SKM-1 treated with dmso at 0.1 percent for 144 hours (cell line): ENCODE measurements at regions not wholly inside any gene's neighbourhood (a gene's known extent, or its start where the extent isn't known, plus 50 kb on each side); places are given as distances from the start of the nearest gene placed in this dataset.
"Not testable (repeated sequence)": the region's sequence is repeated elsewhere in the genome, so short reads cannot be mapped to it uniquely, and the experiment has no call there.

Source experiments
- DNase-seq: peaks from one replicate; lab custom pipeline; 2025; ENCODE audit not compliant: unreplicated experiment; lab: John Stamatoyannopoulos, UW

DNA sequence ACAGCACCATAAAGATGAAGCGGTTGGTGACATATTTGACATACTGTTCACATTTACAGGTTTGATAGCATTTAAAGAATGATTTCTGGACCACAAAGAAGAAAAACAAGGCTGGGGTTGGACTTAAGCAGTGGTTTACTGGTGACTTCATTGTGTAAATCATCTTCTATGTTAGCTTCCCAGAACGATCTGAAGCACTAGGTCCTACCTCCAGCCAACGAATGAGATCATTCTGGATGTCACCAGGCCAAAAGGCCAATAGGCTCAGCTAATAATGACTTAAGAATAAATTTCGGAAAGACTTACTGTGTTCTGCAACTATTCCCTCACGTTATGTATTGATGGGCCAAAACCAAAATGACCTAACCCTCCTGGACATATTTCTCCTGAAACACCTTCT is 675.3 kb upstream of the CCNG1 start:
- no peak for DNase-seq

DNA sequence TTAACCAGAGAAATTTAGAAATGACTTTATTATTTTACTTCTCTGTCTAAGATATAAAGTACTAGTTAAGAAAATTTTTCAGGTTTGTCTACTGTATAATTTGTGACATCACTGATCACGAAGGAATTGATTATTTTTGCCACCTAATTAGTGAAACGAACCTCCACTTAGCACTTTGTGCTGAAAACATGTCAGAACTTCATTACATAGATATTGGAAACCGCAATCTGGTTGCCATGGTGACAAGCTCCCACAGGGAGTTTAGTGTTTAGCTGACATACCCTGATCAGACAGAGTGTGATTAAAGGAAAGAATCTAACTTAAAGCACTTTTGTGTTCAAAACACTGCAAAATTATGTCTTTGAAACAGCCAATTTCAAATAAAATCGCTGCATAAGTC is 668.4 kb upstream of the CCNG1 start:
- DNase-seq = no peak

- no peak for DNase-seq
Measured at GRCh38 chr5:162785673-162786072, 651.7 kb upstream of the CCNG1 start.

DNA sequence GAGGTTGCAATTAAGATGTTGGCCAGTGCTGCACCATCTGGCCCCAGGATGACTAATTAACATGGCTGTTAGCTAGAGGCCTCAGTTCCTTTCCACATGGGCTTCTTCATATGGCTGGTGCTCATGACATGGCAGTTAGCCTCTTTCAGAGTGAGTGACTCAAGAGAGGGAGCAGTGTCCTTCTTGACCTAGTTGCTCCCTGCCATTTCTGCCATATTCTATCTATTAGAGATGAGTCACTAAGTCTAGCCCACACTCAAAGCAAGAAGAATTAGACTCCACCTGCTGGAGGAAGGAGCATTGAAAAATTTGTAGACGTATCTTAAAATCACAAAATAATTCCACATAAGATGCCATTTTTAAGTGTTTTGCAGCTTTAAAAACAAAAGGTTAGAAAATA is 651.2 kb upstream of the CCNG1 start:
- DNase-seq = no peak

- no peak for DNase-seq
Measured at GRCh38 chr5:162796507-162796906, 640.9 kb upstream of the CCNG1 start.

GRCh38 chr5:162800301-162800700 is 637.1 kb upstream of the CCNG1 start:
- DNase-seq = no peak

DNA sequence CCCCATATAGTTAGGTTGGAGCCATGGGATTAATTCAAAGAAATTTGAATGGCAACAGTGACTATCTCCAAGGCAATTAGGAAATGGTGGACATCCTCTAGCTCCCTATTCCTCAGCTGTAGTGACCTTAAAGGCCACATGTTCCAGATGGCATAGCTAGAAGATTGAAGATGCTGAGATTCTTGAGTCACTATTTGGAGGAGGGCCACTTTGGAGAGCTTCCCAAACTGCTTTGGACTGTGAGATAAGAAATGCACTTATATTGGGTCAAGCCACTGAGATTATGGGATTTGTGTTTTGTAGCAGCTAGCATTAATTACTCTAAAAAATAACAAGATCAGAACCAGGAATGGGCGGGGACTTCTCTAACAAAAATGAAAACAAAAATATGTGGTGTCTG is 636.2 kb upstream of the CCNG1 start:
- no peak for DNase-seq

- DNase-seq = no peak
Measured at GRCh38 chr5:162806195-162806594, 631.2 kb upstream of the CCNG1 start.

- DNase-seq = no peak
Measured at GRCh38 chr5:162811071-162811470, 626.3 kb upstream of the CCNG1 start.

DNA sequence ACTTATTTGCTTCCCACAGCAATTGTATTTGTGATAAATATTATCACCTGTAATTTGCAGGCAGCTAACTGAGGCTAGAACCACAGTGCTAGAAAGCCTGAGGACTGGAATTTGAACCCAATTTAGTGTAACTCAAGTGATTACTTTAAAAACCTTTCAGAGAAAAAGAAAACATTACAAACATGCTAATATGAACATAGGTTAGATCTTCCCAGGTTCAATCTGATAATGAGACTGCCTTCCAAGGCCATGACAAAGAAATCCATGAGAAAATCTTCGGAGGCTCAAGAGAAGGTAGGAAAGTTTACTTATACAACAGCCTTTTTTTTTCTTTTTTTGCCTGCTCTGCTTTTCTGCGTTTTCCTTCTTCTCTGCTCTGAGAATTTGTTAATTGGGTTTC is 620.6 kb upstream of the CCNG1 start:
- DNase-seq = no peak

- no peak for DNase-seq
Measured at GRCh38 chr5:162817364-162817763, 620.0 kb upstream of the CCNG1 start.

GRCh38 chr5:162821664-162822063 is 615.7 kb upstream of the CCNG1 start:
- DNase-seq = not testable (repeated sequence)

- DNase-seq = no peak
Measured at GRCh38 chr5:162824360-162824759, 613.0 kb upstream of the CCNG1 start.

DNA sequence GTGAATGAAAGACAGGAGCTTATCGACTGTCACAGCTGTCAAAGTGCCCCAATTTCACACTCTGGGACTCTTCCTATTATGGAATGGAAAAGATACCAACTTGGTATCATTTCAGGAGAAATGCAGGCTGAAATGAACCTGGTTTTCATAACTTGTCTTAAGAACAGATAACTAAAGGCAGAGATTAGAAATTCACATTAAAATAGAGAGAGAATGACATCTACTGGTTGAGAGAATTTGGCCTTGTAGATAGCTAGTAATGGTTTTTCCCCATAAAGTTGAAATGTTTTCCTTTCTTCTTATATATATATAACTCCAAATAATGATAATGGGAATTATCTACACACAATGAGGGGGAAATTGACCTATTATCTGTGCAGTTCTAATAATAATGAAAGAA is 600.2 kb upstream of the CCNG1 start:
- no peak for DNase-seq

- no peak for DNase-seq
Measured at GRCh38 chr5:162842727-162843126, 594.7 kb upstream of the CCNG1 start.

DNA sequence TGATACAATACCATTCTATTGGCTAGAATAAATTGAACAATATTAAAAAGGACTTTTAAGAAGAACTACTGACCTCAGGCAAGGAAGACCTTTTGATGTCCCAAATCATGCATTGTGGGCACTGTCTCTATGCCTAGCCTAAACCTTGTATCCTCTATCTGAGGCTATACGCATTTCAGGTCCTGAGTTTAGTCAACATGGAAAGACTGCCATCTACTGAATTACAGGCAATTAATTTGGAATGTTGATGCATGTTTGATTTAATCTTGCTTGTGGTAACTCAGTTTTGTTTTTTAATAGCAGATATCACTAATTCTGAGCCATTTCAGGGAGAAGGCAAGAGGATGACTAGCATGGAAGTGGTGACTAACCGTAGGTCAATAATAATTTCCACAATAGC is 585.3 kb upstream of the CCNG1 start:
- no peak for DNase-seq

DNA sequence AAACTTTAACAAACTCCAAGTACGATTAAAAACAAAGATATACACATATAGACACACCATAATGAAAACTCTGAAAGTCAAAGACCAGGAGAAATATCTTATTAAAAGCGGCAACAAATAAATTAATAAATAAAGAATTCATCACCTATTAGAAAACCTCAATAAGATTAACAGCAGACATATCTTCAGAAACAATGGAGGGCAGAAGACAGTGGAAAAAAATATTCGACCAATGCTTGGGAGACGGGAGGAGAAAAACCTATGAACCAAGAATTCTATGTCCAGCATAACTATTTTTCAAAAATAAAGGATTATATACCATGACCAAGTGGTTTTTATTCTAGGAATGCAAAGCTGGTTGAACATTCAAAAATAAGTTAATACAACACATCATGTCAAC is 578.6 kb upstream of the CCNG1 start:
- DNase-seq = no peak

DNA sequence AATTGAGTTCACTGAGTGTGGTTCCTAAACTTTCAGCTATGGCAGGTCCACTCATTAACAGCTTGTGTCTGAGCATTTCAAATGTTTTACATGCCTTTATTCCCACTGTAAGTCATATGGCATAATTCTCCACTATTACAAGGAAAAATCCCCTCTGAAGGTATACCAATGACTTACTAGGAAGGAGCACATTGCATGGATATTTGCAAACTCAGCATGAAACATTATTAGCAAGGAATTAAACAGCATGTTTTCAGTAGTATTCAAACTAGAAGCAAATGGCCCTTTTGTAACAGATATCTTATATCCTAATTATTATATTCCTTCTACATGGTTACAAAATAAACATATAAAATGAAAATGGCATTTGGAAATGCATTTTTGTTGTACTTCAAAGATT is 566.4 kb upstream of the CCNG1 start:
- DNase-seq = no peak

DNA sequence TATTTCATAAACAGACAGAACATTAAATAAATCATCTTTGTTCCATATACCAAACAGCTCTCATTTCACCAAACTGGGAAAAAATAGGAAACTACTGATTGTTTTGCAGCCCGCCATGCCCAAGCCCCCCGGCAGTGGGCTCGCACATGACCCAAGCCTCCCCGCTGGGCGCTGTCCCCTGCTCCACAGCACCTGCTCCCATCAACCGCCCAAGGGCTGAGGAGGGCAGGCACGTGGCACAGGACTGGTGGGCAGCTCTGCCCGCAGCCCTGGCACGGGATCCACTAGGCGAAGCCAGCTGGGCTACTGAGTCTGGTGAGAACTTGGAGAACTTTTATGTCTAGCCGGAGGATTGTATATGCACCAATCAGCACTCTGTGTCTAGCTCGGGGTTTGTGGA is 554.8 kb upstream of the CCNG1 start:
- DNase-seq = no peak

DNA sequence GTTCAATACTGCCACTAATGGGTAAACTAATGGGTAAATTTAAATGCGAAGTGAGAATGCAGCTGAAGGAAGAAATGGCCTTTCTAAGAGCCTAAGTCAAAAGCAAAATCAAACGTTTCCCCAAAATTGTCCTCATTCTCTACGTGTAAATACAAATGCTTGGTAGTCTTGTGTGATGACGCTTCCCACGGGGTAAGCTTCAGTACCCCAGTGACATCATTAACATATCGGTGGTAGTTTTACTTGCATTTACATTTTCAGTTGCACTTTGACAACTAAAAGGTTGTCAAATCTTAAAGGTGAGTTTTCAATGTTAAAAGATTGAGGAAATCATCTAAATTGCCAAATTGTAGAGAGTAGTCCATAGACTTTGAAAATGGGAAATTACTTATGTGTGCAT is 550.7 kb upstream of the CCNG1 start:
- DNase-seq = no peak

DNA sequence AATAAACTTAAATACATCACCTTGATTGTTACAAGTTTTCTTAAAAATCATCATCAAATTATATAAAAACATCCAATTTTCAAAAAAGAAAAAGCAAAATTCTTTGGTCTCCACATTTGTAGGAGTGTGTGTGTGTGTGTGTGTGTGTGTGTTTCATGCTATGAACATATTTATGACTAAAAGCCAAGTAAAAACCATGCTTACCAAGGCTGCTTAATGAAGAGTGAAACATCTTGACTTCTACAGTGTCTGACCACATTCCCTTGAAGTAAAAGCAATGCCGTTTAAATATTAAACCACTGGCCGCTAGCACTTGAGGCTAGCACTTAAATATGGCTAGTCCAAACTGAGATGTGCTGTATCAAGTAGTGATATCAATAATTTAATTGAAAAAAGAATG is 549.1 kb upstream of the CCNG1 start:
- DNase-seq = no peak

DNA sequence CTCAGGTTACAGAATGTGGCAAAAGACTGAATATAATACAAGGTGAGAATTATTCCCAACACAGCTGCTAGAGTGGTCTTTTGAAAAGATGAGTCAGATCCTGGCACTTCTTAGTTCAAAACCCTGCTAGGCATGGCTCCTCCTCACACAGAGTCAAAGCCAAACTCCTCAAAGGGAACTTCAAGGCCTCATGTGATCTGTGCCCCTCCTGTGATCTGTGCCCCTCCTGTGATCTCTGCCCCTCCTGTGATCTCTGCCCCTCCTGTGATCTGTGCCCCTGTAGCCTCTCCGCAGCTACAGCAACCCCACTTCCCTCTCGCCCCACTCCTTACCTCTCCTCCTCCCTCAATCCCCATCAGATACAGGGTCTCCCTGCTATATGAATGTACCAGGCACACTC is 525.5 kb upstream of the CCNG1 start:
- no peak for DNase-seq

DNA sequence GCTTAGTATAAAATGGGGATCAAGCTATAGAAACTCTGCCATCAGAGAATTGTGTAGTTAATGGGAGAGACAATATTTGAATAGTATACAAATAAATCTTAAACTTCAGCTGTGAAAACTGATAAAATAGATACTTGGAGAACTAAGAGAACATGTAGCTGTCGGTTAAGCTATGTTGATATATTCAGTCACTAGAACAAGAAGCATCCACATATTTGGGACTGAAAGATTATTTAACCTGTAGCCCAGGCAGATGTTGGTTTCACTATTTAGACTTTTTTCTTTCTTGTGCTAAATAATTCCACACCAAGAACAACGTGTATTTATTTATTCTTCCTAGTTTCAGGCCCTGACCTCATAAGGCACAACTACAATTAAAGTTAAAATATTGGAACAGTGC is 521.0 kb upstream of the CCNG1 start:
- no peak for DNase-seq

GRCh38 chr5:162929104-162929503 is 508.3 kb upstream of the CCNG1 start:
- no peak for DNase-seq
